Suprapubic skin (tissue), 4 donors: ENCODE measurements at regions not wholly inside any gene's neighbourhood (a gene's known extent, or its start where the extent isn't known, plus 50 kb on each side); places are given as distances from the start of the nearest gene placed in this dataset.

Experiments
- DNase-seq, 2 donors: peaks; one replicate each; pipeline ENCODE4 v3.0.0-alpha.2; 2019; ENCODE audit warnings: low spot score in 2 of 2
- H3K27ac ChIP-seq: fragments of 200-600 bp; sonication (generic); one replicate; pipeline ENCODE4 v1.5.1; 2019
- H3K27me3 ChIP-seq: fragments of 200-600 bp; sonication (generic); one replicate; pipeline ENCODE4 v1.5.1; 2019
- H3K36me3 ChIP-seq: fragments of 200-600 bp; sonication (generic); one replicate; pipeline ENCODE4 v1.5.1; 2019
- H3K4me1 ChIP-seq: fragments of 200-600 bp; sonication (generic); one replicate; pipeline ENCODE4 v1.5.1; 2019
- H3K4me3 ChIP-seq: fragments of 200-600 bp; sonication (generic); one replicate; pipeline ENCODE4 v1.5.1; 2019; ENCODE audit warnings: mild to moderate bottlenecking
- H3K9me3 ChIP-seq: fragments of 200-600 bp; sonication (generic); one replicate; pipeline ENCODE4 v1.5.1; 2019
- EP300 ChIP-seq: sonication (generic); formaldehyde crosslinking; IDR thresholded peaks from one replicate; pipeline ENCODE4 v1.6.1; 2017; ENCODE audit warnings: antibody characterized with exemption
- POLR2A ChIP-seq, 2 donors: fragments of 450-650 bp; IDR thresholded peaks; one replicate each; pipeline ENCODE4 v1.6.1; 2017; ENCODE audit warnings: antibody characterized with exemption in 2 of 2, mild to moderate bottlenecking in 2 of 2, moderate library complexity in 2 of 2
- POLR2AphosphoS5 ChIP-seq, 3 donors: sonication (generic); formaldehyde crosslinking; IDR thresholded peaks; one replicate each; pipeline ENCODE4 v1.6.1; 2017; ENCODE audit warnings: antibody characterized with exemption in 3 of 3
- WGBS: methylation state at CpG from one replicate; pipeline ENCODE4 v1.1.5; 2018; 5-methylcytosine and 5-hydroxymethylcytosine counted together
- TF ChIP-seq, protein P1 (sequence below), 2 donors: fragments of 200-600 bp in 1 of 2; fragments of 450-650 bp in 1 of 2; sonication (generic) in 1 of 2; IDR thresholded peaks; one replicate each; pipeline ENCODE4 v1.5.1; 2016 to 2019; ENCODE audit warnings: antibody characterized with exemption in 2 of 2, mild to moderate bottlenecking in 1 of 2, moderate library complexity in 1 of 2

- Histone ChIP-seq H3K27me3 (peaks cover 74% of the 10 kb centered on the region), H3K27ac (no peak overlapping the region), H3K4me3 (no peak overlapping the region), H3K36me3 (no peaks in the 10 kb centered on the region), H3K4me1 (no peaks in the 10 kb centered on the region), H3K9me3 (no peaks in the 10 kb centered on the region)
- TF ChIP-seq POLR2A (IDR thresholded peaks at IDR 0.05) (no peak), POLR2AphosphoS5 (IDR thresholded peaks at IDR 0.05) (no peak), EP300 (no peak)
- TF ChIP-seq, protein P1, sequence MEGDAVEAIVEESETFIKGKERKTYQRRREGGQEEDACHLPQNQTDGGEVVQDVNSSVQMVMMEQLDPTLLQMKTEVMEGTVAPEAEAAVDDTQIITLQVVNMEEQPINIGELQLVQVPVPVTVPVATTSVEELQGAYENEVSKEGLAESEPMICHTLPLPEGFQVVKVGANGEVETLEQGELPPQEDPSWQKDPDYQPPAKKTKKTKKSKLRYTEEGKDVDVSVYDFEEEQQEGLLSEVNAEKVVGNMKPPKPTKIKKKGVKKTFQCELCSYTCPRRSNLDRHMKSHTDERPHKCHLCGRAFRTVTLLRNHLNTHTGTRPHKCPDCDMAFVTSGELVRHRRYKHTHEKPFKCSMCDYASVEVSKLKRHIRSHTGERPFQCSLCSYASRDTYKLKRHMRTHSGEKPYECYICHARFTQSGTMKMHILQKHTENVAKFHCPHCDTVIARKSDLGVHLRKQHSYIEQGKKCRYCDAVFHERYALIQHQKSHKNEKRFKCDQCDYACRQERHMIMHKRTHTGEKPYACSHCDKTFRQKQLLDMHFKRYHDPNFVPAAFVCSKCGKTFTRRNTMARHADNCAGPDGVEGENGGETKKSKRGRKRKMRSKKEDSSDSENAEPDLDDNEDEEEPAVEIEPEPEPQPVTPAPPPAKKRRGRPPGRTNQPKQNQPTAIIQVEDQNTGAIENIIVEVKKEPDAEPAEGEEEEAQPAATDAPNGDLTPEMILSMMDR (IDR thresholded peaks at IDR 0.05), result no peak
- DNase-seq, result no peak
- WGBS, result 88% methylated on average over 5 of the region's 11 CpGs
Observed at GRCh38 chr4:1537410-1538095, 131.3 kb upstream of the NKX1-1 start.

DNA sequence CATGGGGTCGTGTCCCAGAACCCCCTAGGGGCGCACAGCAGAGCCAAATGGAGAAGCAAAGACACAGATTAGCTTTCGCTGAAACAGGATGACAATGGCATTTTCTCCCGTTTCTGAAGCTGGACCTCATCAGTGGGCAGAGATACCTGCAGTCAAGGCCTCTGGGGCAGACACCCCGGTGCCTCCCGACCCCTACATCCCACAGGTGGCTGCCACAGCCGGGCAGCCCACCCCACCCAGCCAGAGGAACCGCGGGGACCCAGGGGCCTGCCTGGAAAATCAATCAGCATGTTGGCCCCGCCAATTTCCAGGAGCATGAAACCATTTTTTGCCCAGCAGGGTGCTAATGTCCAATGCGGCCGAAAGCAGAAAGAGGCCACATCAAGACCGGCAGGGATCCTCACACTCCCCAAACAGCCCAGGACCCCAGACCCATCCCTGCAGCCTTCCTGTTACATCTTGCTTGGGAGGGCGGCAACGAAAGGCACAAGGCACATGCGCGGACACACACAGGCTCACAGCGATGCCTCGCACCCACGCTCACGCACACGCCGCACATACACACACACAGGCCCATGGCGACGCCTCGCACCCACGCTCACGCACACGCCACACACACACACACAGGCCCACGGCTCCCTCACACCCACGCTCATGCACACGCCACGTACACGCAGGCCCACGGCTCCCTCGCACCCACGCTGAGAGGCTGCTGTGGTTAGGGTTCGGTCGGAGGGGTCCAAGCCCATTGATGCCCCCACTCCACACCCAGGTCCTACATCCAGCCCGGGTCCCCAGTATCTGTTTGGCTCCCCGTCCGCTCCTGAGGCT, 130.6 kb upstream of the NKX1-1 start:
- DNase-seq, result no peak
- 88% methylated on average over 31 of the region's 42 CpGs for WGBS
- TF ChIP-seq POLR2A (IDR thresholded peaks at IDR 0.05) (no peak), POLR2AphosphoS5 (IDR thresholded peaks at IDR 0.05) (no peak), EP300 (no peak)
- TF ChIP-seq, protein P1 (IDR thresholded peaks at IDR 0.05), result no peak
- Histone ChIP-seq H3K4me3 (no peak overlapping the region), H3K36me3 (no peaks in the 10 kb centered on the region), H3K4me1 (no peaks in the 10 kb centered on the region), H3K27me3 (peaks cover 76% of the 10 kb centered on the region), H3K9me3 (no peaks in the 10 kb centered on the region), H3K27ac (no peak overlapping the region)

DNA sequence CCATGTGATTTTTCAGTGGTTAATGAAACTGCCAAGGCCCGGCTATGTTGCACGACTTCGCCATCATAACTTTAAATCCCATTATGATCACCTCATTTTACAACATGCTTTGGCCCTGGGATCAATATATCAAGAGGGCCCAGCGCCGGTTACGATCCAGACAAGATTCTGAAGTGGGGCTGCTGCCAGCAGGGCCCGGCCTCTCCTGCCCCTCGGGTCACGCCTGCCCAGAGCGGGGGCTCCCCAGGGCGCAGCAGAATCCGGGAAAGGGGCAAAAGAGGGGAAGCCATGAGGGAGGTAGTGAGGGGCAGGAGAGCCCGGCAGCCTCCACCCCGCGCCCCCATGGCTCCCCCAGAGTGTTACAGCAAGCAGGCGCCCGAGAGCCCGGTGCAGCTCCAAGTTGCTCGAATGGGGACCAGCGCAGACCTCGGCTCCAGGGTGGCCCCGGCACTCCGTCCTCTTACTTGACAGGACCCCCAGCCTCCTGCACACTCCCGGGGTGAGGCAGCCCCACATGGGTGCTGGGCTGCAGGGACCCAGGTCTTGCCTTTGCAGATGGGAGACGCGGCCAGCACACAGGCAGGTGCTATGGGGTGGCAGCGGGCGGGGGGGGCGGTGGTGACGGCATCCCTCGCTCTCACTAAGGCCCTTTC, 129.8 kb upstream of the NKX1-1 start:
- peaks cover 76% of the 10 kb centered on the region for H3K27me3 ChIP-seq
- 90% methylated on average over 12 of the region's 31 CpGs for WGBS
- no peak overlapping the region for H3K27ac ChIP-seq
- no peak overlapping the region for H3K4me3 ChIP-seq
- no peaks in the 10 kb centered on the region for H3K36me3 ChIP-seq
- TF ChIP-seq, protein P1 (IDR thresholded peaks at IDR 0.05), result no peak
- TF ChIP-seq POLR2AphosphoS5 (IDR thresholded peaks at IDR 0.05) (no peak), POLR2A (IDR thresholded peaks at IDR 0.05) (no peak), EP300 (no peak)
- DNase-seq, result no peak
- no peaks in the 10 kb centered on the region for H3K4me1 ChIP-seq
- no peaks in the 10 kb centered on the region for H3K9me3 ChIP-seq

DNA sequence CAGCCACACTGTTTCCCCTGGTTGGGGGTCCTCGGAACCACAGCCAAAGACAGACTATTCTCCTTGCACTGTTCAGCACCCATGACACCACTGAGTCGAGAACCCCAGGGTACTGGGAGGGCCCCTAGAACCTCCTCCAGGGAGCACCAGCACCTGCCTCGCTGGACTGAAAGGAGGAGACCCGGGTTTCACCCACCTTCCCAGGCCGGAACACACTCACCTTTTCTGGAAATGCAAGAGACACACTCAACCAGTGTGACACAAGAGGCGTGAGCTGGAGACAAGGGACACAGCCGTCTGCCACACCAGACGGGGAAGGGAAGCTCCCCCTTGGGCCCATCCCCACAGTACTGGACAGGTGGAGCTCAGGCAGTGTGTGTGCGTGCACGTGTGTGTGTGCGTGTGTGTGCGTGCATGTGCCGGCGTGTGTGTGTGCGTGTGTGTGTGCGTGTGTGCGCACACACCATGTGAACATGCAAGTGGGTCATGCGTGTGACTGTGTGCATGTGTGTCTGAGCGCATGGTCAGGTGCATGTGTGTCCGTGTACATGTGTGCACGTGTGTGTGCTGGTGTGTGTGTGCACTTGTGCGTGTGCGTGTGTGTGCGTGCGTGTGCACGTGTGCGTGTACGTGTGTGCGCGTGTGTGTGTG, 128.8 kb upstream of the NKX1-1 start:
- Histone ChIP-seq H3K27ac (no peak overlapping the region), H3K36me3 (no peaks in the 10 kb centered on the region), H3K9me3 (no peaks in the 10 kb centered on the region), H3K4me1 (no peaks in the 10 kb centered on the region), H3K4me3 (no peak overlapping the region), H3K27me3 (peaks cover 76% of the 10 kb centered on the region)
- 93% methylated on average over 25 of the region's 30 CpGs for WGBS
- TF ChIP-seq POLR2AphosphoS5 (IDR thresholded peaks at IDR 0.05) (no peak), POLR2A (IDR thresholded peaks at IDR 0.05) (no peak), EP300 (no peak)
- TF ChIP-seq, protein P1 (IDR thresholded peaks at IDR 0.05), result no peak
- no peak for DNase-seq
